Heart left ventricle (tissue), 16 donors: ENCODE measurements at regions not wholly inside any gene's neighbourhood (a gene's known extent, or its start where the extent isn't known, plus 50 kb on each side); places are given as distances from the start of the nearest gene placed in this dataset.

Experiments used
- ATAC-seq, 4 donors: fragments of 200-7000 bp; cut with Tn5 transposase; one replicate each; pipeline ENCODE4 v1.9.1; 2020 to 2022; ENCODE audit warnings: moderate library complexity in 4 of 4, mild to moderate bottlenecking in 3 of 4, moderate number of reproducible peaks in 1 of 4
- DNase-seq, 5 donors: peaks; one replicate each; pipeline ENCODE4 v3.0.0-alpha.2; 2020
- H3K27ac ChIP-seq, 12 donors: fragments of 200-600 bp; sonication (generic) in 4 of 12; one replicate each; pipeline versions ENCODE4 v1.5.0 to v1.8.0; 2016 to 2022; ENCODE audit warnings: mild to moderate bottlenecking in 2 of 12
- H3K27me3 ChIP-seq, 9 donors: fragments of 200-600 bp; sonication (generic) in 2 of 9; one replicate each; pipeline versions ENCODE4 v1.5.1 to v1.8.0; 2016 to 2022; ENCODE audit warnings: mild to moderate bottlenecking in 3 of 9
- H3K36me3 ChIP-seq, 9 donors: fragments of 200-600 bp; sonication (generic) in 2 of 9; one replicate each; pipeline versions ENCODE4 v1.5.0 to v1.8.0; 2018 to 2022; ENCODE audit warnings: mild to moderate bottlenecking in 2 of 9
- H3K4me1 ChIP-seq, 12 donors: fragments of 200-600 bp; sonication (generic) in 4 of 12; one replicate each; pipeline versions ENCODE4 v1.5.0 to v1.8.0; 2016 to 2022; ENCODE audit warnings: mild to moderate bottlenecking in 3 of 12
- H3K4me3 ChIP-seq, 12 donors: fragments of 200-600 bp; sonication (generic) in 4 of 12; one replicate each; pipeline versions ENCODE4 v1.5.0 to v1.8.0; 2017 to 2022; ENCODE audit warnings: mild to moderate bottlenecking in 9 of 12, moderate library complexity in 4 of 12
- H3K9me3 ChIP-seq, 12 donors: fragments of 200-600 bp; sonication (generic) in 4 of 12; one replicate each; pipeline versions ENCODE4 v1.5.0 to v1.8.0; 2016 to 2022; ENCODE audit warnings: mild to moderate bottlenecking in 1 of 12
- CTCF ChIP-seq, 12 donors: fragments of 200-600 bp; sonication (generic) in 4 of 12; IDR thresholded peaks; one replicate each; pipeline versions ENCODE4 v1.5.0 to v1.8.0; 2018 to 2022; ENCODE audit warnings: antibody characterized with exemption in 12 of 12, mild to moderate bottlenecking in 5 of 12
- POLR2A ChIP-seq, 2 donors: fragments of 450-650 bp; IDR thresholded peaks; one replicate each; pipeline ENCODE4 v1.6.1; 2017; ENCODE audit warnings: antibody characterized with exemption in 2 of 2, mild to moderate bottlenecking in 2 of 2, moderate library complexity in 2 of 2
- WGBS, 4 donors: extraction: QIAGEN DNeasy Blood & Tissue Kit in 2 of 4; methylation state at CpG; one replicate each; pipeline versions ENCODE4 v1.1.5 to v1.1.7; 2013 to 2018; 5-methylcytosine and 5-hydroxymethylcytosine counted together
- intact Hi-C, 10 donors: fragments of 100-400 bp; cut with DNase I; formaldehyde crosslinking; loops; one replicate each; pipeline versions ENCODE4 v1.11.1 to v1.14.2; 2022
- donor health status: ischemic (EF 13 %, LVEDD 7.1; RV severe dilation, severe dysfunction).
- donor health status: healthy with polysubstance abuse.
- donor health status: DM: no; HTN: yes; CAD: no.
- donor health status: DM: no; HTN: no; CAD: no.
- donor health status: ischemic (EF 25% LVEDD 6.9; RV normal size, moderate dysfunction).
- donor health status: ischemic (EF 25% LVEDD 5.7; RV mildly dilated, moderate dysfunction).
- donor health status: healthy.
- donor health status: DM: yes; HTN: yes; CAD: no.
- donor health status: ischemic (EF 35%, LVEDD 5.7; RV mildly dilated, moderate dysfunction).
- donor health status: nonischemic (EF 11% LVEDD 7.7; RV severe dilation, severe dysfunction).
- donor health status: DM: yes; HTN: yes; CAD: no.
- donor health status: PGD.
- donor health status: ischemic (EF 29% LVEDD 5.4; RV normal size, mild dysfunction).
- donor health status: nonischemic (EF 23%, LVEDD 6.1; RV moderate dilation, normal function).

DNA sequence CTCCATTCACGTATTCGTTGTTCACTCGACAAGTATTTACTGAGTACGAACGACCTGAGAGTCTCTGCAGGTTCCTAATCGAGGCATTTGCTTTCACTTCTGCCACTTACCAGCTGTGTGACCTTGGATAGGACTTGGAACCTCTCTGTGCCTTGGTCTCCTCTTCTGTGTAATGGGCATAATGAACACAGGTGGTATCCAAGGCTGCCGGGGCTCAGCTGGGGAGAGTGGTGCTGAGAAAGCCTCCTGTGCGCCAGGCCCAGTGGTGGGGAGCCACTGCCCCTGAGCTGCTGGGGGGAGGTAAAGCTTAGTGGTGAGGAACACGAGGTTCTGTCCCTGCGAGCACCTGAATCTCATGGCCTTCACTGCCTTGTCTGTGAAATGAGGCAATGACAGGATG, 150.7 kb downstream of the IRF8 start:
- intact Hi-C loops: no loop called here
- no peaks in the 10 kb centered on the region for H3K36me3 ChIP-seq
- WGBS, 4 donors: 87 to 96% (median 94%) methylated on average over 10 of the region's 10 CpGs
- no peak overlapping the region for H3K4me3 ChIP-seq
- DNase-seq (no peak), ATAC-seq (no peak)
- TF ChIP-seq POLR2A (IDR thresholded peaks at IDR 0.05): no peak
- TF ChIP-seq CTCF (IDR thresholded peaks at IDR 0.05): no peak
- peaks cover 0 to 73% (median 27%) of the 10 kb centered on the region in 9 donors for H3K27me3 ChIP-seq
- no peak overlapping the region for H3K27ac ChIP-seq
- H3K9me3 ChIP-seq: no peaks in the 10 kb centered on the region
- H3K4me1 ChIP-seq: no peaks in the 10 kb centered on the region

DNA sequence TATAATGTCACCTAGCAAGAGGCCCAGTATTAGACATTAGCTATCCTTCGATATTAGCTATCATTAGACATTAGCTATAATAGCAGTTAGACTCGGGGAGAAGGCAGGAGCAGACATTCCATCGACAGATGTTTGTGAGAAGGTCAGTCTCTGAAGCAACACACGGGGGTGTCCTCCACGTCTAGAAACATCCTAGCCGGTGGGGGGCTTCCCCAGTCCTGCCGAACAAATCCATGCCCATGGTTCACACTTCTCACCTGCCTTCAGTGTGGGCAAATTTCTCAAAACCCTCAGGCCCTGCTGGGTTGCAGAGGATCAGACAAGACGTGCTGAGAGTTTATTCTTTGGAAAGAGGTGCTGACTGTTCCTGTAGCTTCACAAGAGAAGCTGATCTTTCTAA, 151.1 kb downstream of the IRF8 start:
- DNase-seq (no peak), ATAC-seq (no peak)
- Histone ChIP-seq H3K36me3 (no peaks in the 10 kb centered on the region), H3K4me3 (no peak overlapping the region), H3K9me3 (no peaks in the 10 kb centered on the region), H3K4me1 (no peaks in the 10 kb centered on the region), H3K27me3 (peaks cover 0 to 68% (median 27%) of the 10 kb centered on the region in 9 donors), H3K27ac (no peak overlapping the region)
- TF ChIP-seq POLR2A (IDR thresholded peaks at IDR 0.05): no peak
- no peak for TF ChIP-seq CTCF (IDR thresholded peaks at IDR 0.05)
- intact Hi-C loops: no loop called here
- 85 to 89% (median 88%) methylated on average over 8 of the region's 8 CpGs for WGBS, 4 donors

DNA sequence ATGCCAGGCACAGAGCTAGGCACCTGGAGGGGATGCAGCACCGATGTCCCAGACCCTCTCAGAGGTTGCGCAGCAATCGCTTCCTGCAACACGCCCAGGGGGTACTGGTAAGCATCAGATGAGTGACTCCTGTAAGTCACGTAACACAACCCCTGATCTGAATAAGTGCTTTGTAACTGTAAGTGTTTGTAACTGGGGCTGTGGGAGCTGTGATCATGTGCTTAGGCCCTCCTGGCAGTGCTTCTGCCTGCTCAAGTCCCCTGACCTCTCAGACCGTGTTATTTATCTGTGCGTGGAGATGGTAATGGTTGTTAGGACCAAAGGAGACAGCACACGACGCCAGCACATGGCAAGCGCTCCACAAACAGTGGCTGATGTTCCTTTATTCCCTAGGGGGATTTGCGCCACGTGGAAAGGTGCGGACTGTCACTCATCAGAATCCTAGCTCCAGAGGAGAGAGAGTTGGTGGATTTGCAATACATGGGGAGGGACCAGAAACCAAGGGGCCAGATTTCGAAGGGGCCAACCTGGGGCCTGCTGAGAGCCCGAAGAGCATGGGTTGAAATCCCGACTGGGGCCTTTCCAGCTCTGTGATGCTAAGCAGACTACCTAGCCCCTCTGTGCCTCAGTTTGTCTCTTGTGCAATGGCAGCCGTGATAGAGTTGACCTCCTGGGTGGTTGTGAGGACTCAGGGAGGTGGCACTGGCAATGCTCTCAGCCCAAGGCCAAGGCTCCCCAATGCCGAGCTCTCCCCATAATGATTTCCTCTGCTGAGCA, 151.8 kb downstream of the IRF8 start:
- 75 to 83% (median 75%) methylated on average over 17 to 18 of the region's 18 CpGs for WGBS, 4 donors
- H3K27ac ChIP-seq: peak overlapping the region in 1 of 12 donors; percentile 22
- TF ChIP-seq POLR2A (IDR thresholded peaks at IDR 0.05): no peak
- no peak for ATAC-seq
- H3K4me1 ChIP-seq: no peaks in the 10 kb centered on the region
- H3K27me3 ChIP-seq: peaks cover 0 to 66% (median 27%) of the 10 kb centered on the region in 9 donors
- H3K9me3 ChIP-seq: no peaks in the 10 kb centered on the region
- H3K36me3 ChIP-seq: no peaks in the 10 kb centered on the region
- intact Hi-C loops: no loop called here
- H3K4me3 ChIP-seq: no peak overlapping the region
- DNase-seq: no peak

DNA sequence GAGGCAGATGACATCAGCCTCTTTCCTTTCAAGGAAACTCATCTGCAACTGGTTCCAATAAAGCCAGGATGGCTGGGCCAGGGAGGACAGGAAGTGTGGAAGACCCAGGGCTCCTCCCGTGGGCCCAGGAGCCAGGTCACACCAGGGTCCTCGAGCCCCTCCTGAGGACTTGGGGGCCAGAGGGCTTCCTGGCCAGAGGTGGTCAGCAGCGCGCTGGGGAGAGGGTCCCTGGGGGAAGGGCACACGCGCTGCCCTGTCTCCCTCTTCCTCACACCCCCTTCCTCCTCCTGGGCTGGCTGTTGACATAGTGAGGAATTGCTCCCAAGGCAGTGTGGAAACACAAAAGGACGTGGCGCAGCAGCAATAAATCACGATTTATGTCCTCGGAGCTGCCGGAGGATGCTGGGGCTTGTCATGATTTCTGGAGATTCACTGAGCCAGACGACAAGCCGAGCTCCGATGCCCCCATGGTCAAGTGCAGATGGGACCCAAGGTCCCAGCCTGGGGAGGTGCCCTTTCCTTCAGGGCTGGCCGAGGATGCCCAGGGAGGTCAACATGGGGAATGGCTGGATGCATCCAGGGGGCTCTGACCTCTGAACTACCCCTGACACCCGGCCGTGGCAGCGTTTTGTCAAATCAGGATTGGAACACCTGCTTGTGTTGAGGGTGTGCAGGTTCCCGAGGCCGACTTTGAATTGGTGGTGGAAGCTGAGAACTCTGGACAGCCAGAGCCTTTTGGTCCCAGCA, 152.6 kb downstream of the IRF8 start:
- H3K27me3 ChIP-seq: peaks cover 0 to 62% (median 27%) of the 10 kb centered on the region in 9 donors
- TF ChIP-seq POLR2A (IDR thresholded peaks at IDR 0.05) (no peak), CTCF (IDR thresholded peaks at IDR 0.05) (no peak)
- no peaks in the 10 kb centered on the region for H3K4me1 ChIP-seq
- peak in 1 of 5 donors; percentile 30 for DNase-seq
- H3K36me3 ChIP-seq: no peaks in the 10 kb centered on the region
- ATAC-seq: peak in 2 of 4 donors; percentile 36 to 39
- H3K4me3 ChIP-seq: no peak overlapping the region
- no peaks in the 10 kb centered on the region for H3K9me3 ChIP-seq
- 48 to 58% (median 54%) methylated on average over 14 to 20 of the region's 20 CpGs for WGBS, 4 donors
- intact Hi-C loops: no loop called here
- H3K27ac ChIP-seq: peak overlapping the region in 2 of 12 donors; percentile 22 to 24
